OCI-LY1 (cell line): ENCODE measurements at regions not wholly inside any gene's neighbourhood (a gene's known extent, or its start where the extent isn't known, plus 50 kb on each side); places are given as distances from the start of the nearest gene placed in this dataset.

ENCODE experiments used
- H2AFZ ChIP-seq: fragments of 200-600 bp; sonication (generic), shearing (Covaris generic); 2 replicates; pipeline ENCODE4 v1.6.0; 2014; ENCODE audit warnings: antibody characterized with exemption, mild to moderate bottlenecking, low read length
- H3F3A ChIP-seq: fragments of 200-600 bp; sonication (generic), shearing (Covaris generic); 2 replicates; pipeline ENCODE4 v1.6.0; 2014; ENCODE audit warnings: mild to moderate bottlenecking, antibody characterized with exemption, low read length, moderate library complexity; ENCODE audit not compliant: insufficient read depth
- H3K27ac ChIP-seq: fragments of 200-600 bp; sonication (generic); 2 replicates; pipeline ENCODE4 v1.5.1; 2014; ENCODE audit warnings: low read length, mixed run types, mild to moderate bottlenecking, low read depth; ENCODE audit not compliant: poor library complexity, severe bottlenecking
- H3K27me3 ChIP-seq: fragments of 200-600 bp; sonication (generic); 2 replicates; pipeline ENCODE4 v1.6.0; 2014; ENCODE audit warnings: antibody characterized with exemption, mild to moderate bottlenecking, low read length, moderate library complexity; ENCODE audit not compliant: insufficient read depth
- H3K36me3 ChIP-seq: fragments of 200-600 bp; sonication (generic); 2 replicates; pipeline ENCODE4 v1.6.1; 2014; ENCODE audit warnings: mild to moderate bottlenecking, antibody characterized with exemption, low read length, moderate library complexity, mixed read lengths; ENCODE audit not compliant: insufficient read depth
- H3K4me1 ChIP-seq: fragments of 200-600 bp; sonication (generic); 2 replicates; pipeline ENCODE4 v1.5.1; 2014; ENCODE audit warnings: mild to moderate bottlenecking, low read length, moderate library complexity; ENCODE audit not compliant: insufficient read depth, severe bottlenecking
- H3K4me2 ChIP-seq: fragments of 200-600 bp; sonication (generic), shearing (Covaris generic); 2 replicates; pipeline ENCODE4 v1.6.1; 2014; ENCODE audit warnings: low read length
- H3K4me3 ChIP-seq: fragments of 200-600 bp; sonication (generic); 2 replicates; pipeline ENCODE4 v1.5.1; 2014; ENCODE audit warnings: low read length, low read depth, mild to moderate bottlenecking, mixed read lengths; ENCODE audit not compliant: poor library complexity, severe bottlenecking
- H3K79me2 ChIP-seq: fragments of 200-600 bp; shearing (Covaris generic); 2 replicates; pipeline ENCODE4 v1.6.1; 2016; ENCODE audit warnings: mixed run types, low read length, mixed read lengths; ENCODE audit not compliant: insufficient read depth
- H3K9ac ChIP-seq: fragments of 200-600 bp; sonication (generic), shearing (Covaris generic); 2 replicates; pipeline ENCODE4 v1.6.1; 2014; ENCODE audit warnings: mild to moderate bottlenecking, low read length, mixed read lengths
- H3K9me2 ChIP-seq: fragments of 200-600 bp; sonication (generic), shearing (Covaris generic); 2 replicates; pipeline ENCODE4 v1.6.1; 2014; ENCODE audit warnings: low read depth, mild to moderate bottlenecking, low read length, mixed read lengths
- H3K9me3 ChIP-seq: fragments of 200-600 bp; shearing (Covaris generic); 2 replicates; pipeline ENCODE4 v1.6.1; 2014; ENCODE audit warnings: low read length, mixed read lengths
- H4K20me1 ChIP-seq: fragments of 200-600 bp; sonication (generic), shearing (Covaris generic); 2 replicates; pipeline ENCODE4 v1.6.0; 2016; ENCODE audit warnings: mild to moderate bottlenecking, low read length; ENCODE audit not compliant: insufficient read depth
- EZH2 ChIP-seq: fragments of 200-600 bp; sonication (generic), shearing (Covaris generic); IDR thresholded peaks from 2 replicates; pipeline ENCODE4 v1.8.0; 2017; ENCODE audit warnings: borderline replicate concordance, mixed run types, mild to moderate bottlenecking, antibody characterized with exemption, low read length, moderate library complexity, mixed read lengths
- TF ChIP-seq, protein P1 (sequence below): fragments of 200-600 bp; sonication (generic), shearing (Covaris generic); IDR thresholded peaks from 2 replicates; pipeline ENCODE4 v1.5.1; 2017; ENCODE audit warnings: mild to moderate bottlenecking, antibody characterized with exemption, low read length, moderate library complexity, mixed read lengths

DNA sequence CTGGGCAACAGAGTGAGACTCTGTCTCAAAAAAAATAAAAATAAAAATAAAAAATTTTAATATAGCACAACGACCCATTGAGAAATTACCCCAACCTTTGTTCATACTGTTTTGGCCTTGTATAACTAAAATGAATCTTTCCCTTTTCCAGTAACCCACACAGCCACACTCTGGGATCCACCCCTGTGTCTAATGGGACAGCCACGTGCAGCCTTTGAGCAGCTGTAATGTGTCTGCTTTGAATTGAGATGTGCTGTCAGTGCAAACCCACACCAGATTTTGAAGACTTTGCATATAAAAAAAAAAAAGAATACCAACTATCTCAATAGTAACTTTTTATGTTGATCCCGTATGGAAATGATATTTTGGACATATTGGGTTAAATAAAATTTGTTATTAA, 112.7 kb upstream of the UBL3 start:
- Histone ChIP-seq H3K9me3 (peaks cover 3% of the 10 kb centered on the region; the same call in 1 of the 2 replicates), H3K27ac (no peak overlapping the region), H3K4me1 (no peaks in the 10 kb centered on the region), H2AFZ (no peak overlapping the region), H3K9ac (no peak overlapping the region), H3K27me3 (no peaks in the 10 kb centered on the region; the same call in 1 of the 2 replicates), H3K79me2 (no peaks in the 10 kb centered on the region), H3K4me3 (no peak overlapping the region), H3F3A (no peaks in the 10 kb centered on the region), H4K20me1 (no peaks in the 10 kb centered on the region), H3K36me3 (no peaks in the 10 kb centered on the region), H3K9me2 (no peaks in the 10 kb centered on the region), H3K4me2 (no peak overlapping the region)
- no peak for TF ChIP-seq EZH2
- TF ChIP-seq, protein P1, sequence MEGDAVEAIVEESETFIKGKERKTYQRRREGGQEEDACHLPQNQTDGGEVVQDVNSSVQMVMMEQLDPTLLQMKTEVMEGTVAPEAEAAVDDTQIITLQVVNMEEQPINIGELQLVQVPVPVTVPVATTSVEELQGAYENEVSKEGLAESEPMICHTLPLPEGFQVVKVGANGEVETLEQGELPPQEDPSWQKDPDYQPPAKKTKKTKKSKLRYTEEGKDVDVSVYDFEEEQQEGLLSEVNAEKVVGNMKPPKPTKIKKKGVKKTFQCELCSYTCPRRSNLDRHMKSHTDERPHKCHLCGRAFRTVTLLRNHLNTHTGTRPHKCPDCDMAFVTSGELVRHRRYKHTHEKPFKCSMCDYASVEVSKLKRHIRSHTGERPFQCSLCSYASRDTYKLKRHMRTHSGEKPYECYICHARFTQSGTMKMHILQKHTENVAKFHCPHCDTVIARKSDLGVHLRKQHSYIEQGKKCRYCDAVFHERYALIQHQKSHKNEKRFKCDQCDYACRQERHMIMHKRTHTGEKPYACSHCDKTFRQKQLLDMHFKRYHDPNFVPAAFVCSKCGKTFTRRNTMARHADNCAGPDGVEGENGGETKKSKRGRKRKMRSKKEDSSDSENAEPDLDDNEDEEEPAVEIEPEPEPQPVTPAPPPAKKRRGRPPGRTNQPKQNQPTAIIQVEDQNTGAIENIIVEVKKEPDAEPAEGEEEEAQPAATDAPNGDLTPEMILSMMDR, result no peak

DNA sequence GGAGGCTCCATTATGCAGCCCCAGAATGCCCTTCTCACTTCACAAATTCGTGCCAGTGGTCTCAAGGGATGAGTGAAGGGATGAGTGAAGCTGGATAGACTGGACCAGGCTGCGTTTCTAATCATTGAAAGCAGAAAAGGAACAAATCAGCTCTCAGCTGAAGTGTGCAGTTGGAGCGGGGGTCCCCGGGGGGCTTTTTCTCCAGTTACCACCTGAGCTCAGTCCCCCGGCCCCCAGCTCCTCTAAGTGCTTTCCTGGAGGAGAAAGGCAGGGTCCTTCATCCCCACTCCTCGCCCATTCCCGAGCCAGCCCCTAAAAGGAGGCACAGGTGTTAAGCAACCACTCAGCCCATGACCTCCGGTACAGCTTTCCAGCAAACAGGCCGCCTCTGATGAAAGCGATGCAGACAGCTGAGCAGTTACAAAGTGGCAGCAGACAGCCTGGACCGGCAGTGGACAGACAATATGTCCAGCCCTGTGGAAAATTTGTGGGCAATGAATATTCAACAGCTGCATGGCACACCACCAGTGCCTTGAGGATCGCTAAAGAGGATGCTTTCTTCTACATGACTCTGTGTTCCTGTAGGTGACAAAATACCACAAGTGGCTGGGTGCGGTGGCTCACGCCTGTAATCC, 110.7 kb upstream of the UBL3 start:
- H3K9me2 ChIP-seq, result no peaks in the 10 kb centered on the region
- no peak overlapping the region for H3K27ac ChIP-seq
- no peak for TF ChIP-seq EZH2
- TF ChIP-seq, protein P1, result no peak
- H3K4me1 ChIP-seq, result no peaks in the 10 kb centered on the region
- no peaks in the 10 kb centered on the region for H3K36me3 ChIP-seq
- no peak overlapping the region for H3K4me3 ChIP-seq
- no peak overlapping the region for H3K9ac ChIP-seq
- H4K20me1 ChIP-seq, result no peaks in the 10 kb centered on the region
- H3K79me2 ChIP-seq, result no peaks in the 10 kb centered on the region
- no peak overlapping the region for H3K4me2 ChIP-seq
- no peaks in the 10 kb centered on the region for H3K9me3 ChIP-seq
- H2AFZ ChIP-seq, result no peak overlapping the region
- no peaks in the 10 kb centered on the region for H3F3A ChIP-seq
- H3K27me3 ChIP-seq, result no peaks in the 10 kb centered on the region; the same call in 1 of the 2 replicates

DNA sequence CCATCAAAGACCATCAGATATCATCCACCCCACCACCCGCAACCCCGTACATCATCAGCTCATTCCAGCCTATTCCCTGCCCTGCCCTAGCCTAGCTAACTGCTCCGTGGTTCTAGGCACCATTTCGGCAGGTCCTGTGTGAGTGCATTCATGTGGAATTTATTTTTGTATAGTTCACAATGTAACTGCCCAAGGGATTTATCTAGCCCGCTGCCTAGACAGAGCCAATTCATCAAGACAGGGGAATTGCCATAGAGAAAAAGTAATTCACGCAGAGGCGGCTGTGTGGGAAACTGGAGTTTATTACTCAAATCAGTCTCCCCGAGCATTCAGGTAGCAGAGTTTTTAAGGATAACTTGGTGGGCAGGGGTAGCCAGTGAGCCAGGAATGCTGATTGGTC, 109.2 kb upstream of the UBL3 start:
- Histone ChIP-seq H3K9me2 (no peaks in the 10 kb centered on the region), H3K4me1 (no peaks in the 10 kb centered on the region), H3K4me3 (no peak overlapping the region), H3K36me3 (no peaks in the 10 kb centered on the region), H3K9ac (no peak overlapping the region), H3F3A (no peaks in the 10 kb centered on the region), H3K27ac (no peak overlapping the region), H4K20me1 (no peaks in the 10 kb centered on the region), H3K79me2 (no peaks in the 10 kb centered on the region), H3K27me3 (no peaks in the 10 kb centered on the region; the same call in 1 of the 2 replicates), H3K9me3 (no peaks in the 10 kb centered on the region), H2AFZ (no peak overlapping the region), H3K4me2 (no peak overlapping the region)
- TF ChIP-seq, protein P1, result no peak
- no peak for TF ChIP-seq EZH2
